ENCODE measurements at regions not wholly inside any gene's neighbourhood (a gene's known extent, or its start where the extent isn't known, plus 50 kb on each side); places are given as distances from the start of the nearest gene placed in this dataset.

GRCh38 chr18:61173554-61173953 is 159.7 kb upstream of the CDH20 start:
- Histone ChIP-seq H2AFZ (ENCODE audit: low read length) (no peak overlapping the region), H3K27ac (ENCODE audit: low read depth, low read length, poor library complexity, severe bottlenecking) (no peak overlapping the region), H3K27me3 (ENCODE audit: insufficient read depth, low read length) (no peaks in the 10 kb centered on the region), H3K36me3 (ENCODE audit: insufficient read depth, low read length) (no peaks in the 10 kb centered on the region), H3K4me2 (ENCODE audit: low read length) (no peak overlapping the region), H3F3A (ENCODE audit: insufficient read depth, low read length) (no peaks in the 10 kb centered on the region), H3K9ac (ENCODE audit: low read length) (no peak overlapping the region), H3K4me1 (ENCODE audit: insufficient read depth, low read length, severe bottlenecking) (no peaks in the 10 kb centered on the region), H3K9me2 (ENCODE audit: low read depth, low read length) (no peaks in the 10 kb centered on the region), H4K20me1 (ENCODE audit: insufficient read depth, low read length) (no peaks in the 10 kb centered on the region), H3K4me3 (ENCODE audit: low read depth, low read length, poor library complexity, severe bottlenecking) (no peak overlapping the region), H3K79me2 (ENCODE audit: insufficient read depth, low read length) (no peaks in the 10 kb centered on the region), H3K9me3 (ENCODE audit: low read length) (no peaks in the 10 kb centered on the region)
- no peak for TF ChIP-seq CTCF (IDR thresholded peaks at IDR 0.05; ENCODE audit: low read length)

GRCh38 chr18:61183798-61184197 is 149.4 kb upstream of the CDH20 start:
- Histone ChIP-seq H3K4me2 (ENCODE audit: low read length) (no peak overlapping the region), H3K27ac (ENCODE audit: low read depth, low read length, poor library complexity, severe bottlenecking) (no peak overlapping the region), H3K4me1 (ENCODE audit: insufficient read depth, low read length, severe bottlenecking) (no peaks in the 10 kb centered on the region), H3K27me3 (ENCODE audit: insufficient read depth, low read length) (no peaks in the 10 kb centered on the region), H3K9me2 (ENCODE audit: low read depth, low read length) (no peaks in the 10 kb centered on the region), H3F3A (ENCODE audit: insufficient read depth, low read length) (no peaks in the 10 kb centered on the region), H3K79me2 (ENCODE audit: insufficient read depth, low read length) (no peaks in the 10 kb centered on the region), H3K4me3 (ENCODE audit: low read depth, low read length, poor library complexity, severe bottlenecking) (no peak overlapping the region), H3K9me3 (ENCODE audit: low read length) (no peaks in the 10 kb centered on the region), H2AFZ (ENCODE audit: low read length) (no peak overlapping the region), H3K36me3 (ENCODE audit: insufficient read depth, low read length) (no peaks in the 10 kb centered on the region), H3K9ac (ENCODE audit: low read length) (no peak overlapping the region), H4K20me1 (ENCODE audit: insufficient read depth, low read length) (no peaks in the 10 kb centered on the region)
- TF ChIP-seq CTCF (IDR thresholded peaks at IDR 0.05; ENCODE audit: low read length) (no peak), EZH2 (IDR thresholded peaks at IDR 0.05; ENCODE audit: borderline replicate concordance, low read length) (no peak)

- no peak for TF ChIP-seq CTCF (IDR thresholded peaks at IDR 0.05; ENCODE audit: low read length)
- TF ChIP-seq EZH2 (IDR thresholded peaks at IDR 0.05; ENCODE audit: borderline replicate concordance, low read length): no peak
- H3K27ac ChIP-seq (ENCODE audit: low read depth, low read length, poor library complexity, severe bottlenecking): no peak overlapping the region
- H3K9me2 ChIP-seq (ENCODE audit: low read depth, low read length): no peaks in the 10 kb centered on the region
- H3K9me3 ChIP-seq (ENCODE audit: low read length): no peaks in the 10 kb centered on the region
- H3F3A ChIP-seq (ENCODE audit: insufficient read depth, low read length): no peaks in the 10 kb centered on the region
- no peak overlapping the region for H3K9ac ChIP-seq (ENCODE audit: low read length)
- no peaks in the 10 kb centered on the region for H3K4me1 ChIP-seq (ENCODE audit: insufficient read depth, low read length, severe bottlenecking)
- no peaks in the 10 kb centered on the region for H3K27me3 ChIP-seq (ENCODE audit: insufficient read depth, low read length)
- no peaks in the 10 kb centered on the region for H3K79me2 ChIP-seq (ENCODE audit: insufficient read depth, low read length)
- no peak overlapping the region for H3K4me2 ChIP-seq (ENCODE audit: low read length)
- H3K4me3 ChIP-seq (ENCODE audit: low read depth, low read length, poor library complexity, severe bottlenecking): no peak overlapping the region
- no peaks in the 10 kb centered on the region for H4K20me1 ChIP-seq (ENCODE audit: insufficient read depth, low read length)
- H2AFZ ChIP-seq (ENCODE audit: low read length): no peak overlapping the region
- H3K36me3 ChIP-seq (ENCODE audit: insufficient read depth, low read length): no peaks in the 10 kb centered on the region
These were observed 145.3 kb upstream of the CDH20 start for GRCh38 chr18:61187971-61188370.

All from OCI-LY1 (cell line).